GM21360 (cell line): ENCODE measurements at regions not wholly inside any gene's neighbourhood (a gene's known extent, or its start where the extent isn't known, plus 50 kb on each side); places are given as distances from the start of the nearest gene placed in this dataset.

Source experiments
- ATAC-seq: cut with Tn5 transposase; IDR thresholded peaks from one replicate; pipeline ENCODE4 v1.9.1; 2021; ENCODE audit warnings: mild to moderate bottlenecking, moderate library complexity; ENCODE audit not compliant: unreplicated experiment

DNA sequence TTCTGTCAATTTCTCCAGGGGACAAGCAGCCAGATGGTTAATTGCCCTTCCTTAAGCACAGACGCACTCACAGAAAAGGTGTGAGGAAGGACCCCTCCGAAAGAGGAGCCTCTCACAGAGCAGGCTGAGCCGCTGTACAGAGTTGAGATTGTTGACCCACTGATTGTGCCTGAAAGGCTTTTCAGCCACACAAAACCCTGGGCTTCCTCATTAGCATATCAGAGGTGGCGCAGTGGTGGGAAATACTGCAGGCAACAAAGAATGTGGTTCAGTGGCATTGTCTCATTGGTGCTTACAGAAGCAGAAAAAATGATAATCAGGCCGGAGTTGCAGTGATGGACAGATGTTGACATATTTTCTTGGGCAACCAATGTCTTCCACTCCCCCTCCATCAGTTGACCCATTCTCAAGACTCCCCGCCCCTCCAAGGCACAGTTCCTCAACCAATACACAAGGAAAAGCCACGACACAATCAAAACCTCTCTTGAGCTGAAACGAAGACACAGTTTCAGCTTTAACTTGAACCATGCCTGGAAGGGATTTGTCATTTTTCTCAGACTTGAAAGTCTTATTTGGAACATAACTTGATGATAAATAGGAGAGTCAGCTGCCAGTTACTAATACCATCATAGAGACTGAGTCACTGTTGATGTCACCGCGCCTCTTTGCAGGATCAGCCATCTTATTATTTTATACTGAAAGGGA lies 53.1 kb downstream of the ATXN3L start:
- no peak for ATAC-seq

DNA sequence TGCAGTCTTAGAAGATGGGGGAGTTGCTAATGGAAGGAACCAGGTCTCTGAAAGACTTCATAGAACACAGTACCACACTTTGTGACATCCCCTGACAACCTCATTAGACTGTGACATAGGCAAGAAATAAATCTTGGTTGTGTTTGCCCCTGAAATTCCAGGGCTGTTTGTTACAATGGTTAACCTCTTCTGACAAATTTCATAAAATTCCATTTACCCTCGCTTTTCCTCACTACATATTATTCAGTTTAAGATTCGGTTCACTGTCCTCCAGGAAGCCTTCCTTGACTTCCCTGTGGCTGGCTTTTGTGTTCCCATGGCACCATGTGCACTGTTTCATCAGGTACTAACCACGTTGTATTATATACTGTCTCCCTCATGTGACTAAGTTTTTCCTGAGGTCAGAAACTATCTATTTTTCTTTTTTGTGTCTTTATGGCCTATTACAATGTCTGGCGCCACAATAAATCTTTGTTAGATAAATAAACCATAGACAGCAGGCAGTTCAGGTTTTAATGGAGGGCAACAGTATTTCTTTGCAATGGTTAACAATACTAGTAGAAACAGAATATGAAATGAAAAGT lies 54.2 kb downstream of the ATXN3L start:
- no peak for ATAC-seq

DNA sequence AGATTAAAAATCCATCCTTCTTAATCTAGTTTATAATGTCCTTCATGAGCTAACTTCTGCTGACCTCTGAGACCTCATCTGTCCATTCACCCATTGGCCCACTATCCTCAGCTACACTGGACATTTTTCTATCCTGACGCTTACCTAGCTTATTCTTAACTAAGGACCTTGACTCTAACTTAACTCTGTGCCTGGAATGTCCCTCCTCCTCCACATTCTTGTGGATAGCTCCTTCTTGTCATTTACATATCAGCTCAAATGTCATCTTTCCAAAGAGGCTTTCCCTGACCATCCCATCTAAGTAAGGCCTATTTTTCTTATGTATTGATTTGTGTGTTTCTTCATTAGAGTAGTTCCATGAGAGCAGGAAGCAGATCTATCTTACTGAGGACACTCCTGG lies 54.7 kb downstream of the ATXN3L start:
- no peak for ATAC-seq

DNA sequence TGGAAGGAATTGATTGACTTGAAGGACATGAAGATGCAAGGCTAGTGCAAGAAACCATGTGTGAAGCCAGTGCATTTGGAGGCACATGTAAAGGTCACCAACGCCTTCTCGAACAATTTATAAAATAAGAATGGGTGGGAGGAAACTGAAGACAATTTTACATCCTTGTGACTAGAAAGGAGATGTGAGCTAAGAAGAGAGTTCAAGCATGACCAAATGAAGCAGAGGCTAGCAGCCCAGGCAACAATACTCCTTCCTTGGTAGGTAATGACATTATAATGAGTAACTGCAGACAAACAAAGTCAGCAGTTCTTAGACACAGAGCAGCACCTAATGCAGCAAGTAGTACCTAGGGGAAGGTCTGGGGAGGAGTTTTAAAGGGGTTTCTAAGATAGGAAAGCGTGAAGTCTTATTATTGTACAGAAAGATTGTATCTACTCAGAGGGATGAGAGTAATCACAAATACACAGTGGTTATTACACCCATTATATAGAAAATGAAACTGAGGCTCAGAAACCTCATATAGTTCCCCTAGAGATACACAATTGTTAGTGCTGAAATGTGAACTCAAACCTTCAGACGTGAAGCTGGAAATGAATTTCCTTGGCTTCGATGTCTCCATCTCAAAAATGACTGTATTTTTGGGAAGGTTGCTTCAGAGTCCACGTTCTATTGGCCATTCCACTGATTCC lies 56.1 kb downstream of the ATXN3L start:
- peak; percentile 73 for ATAC-seq

DNA sequence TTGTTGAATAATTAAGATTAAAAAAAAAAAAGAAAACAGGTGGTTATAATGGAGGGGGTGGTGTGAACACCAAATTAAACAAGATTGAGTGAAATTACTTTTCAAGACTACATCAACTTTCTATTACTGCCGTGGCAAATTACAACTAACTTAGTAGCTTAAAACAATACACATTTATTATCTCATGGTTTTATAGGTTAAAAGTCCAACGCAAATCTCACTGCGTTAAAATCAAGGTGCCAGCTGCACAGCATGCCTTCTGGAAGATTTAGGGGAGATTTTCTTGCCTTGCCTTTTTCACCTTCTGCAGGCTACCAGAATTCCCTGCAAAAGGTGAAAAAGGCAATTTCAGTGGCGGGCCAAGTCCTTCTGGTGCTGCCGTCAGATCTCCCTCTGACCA lies 58.5 kb downstream of the ATXN3L start:
- ATAC-seq, result no peak

DNA sequence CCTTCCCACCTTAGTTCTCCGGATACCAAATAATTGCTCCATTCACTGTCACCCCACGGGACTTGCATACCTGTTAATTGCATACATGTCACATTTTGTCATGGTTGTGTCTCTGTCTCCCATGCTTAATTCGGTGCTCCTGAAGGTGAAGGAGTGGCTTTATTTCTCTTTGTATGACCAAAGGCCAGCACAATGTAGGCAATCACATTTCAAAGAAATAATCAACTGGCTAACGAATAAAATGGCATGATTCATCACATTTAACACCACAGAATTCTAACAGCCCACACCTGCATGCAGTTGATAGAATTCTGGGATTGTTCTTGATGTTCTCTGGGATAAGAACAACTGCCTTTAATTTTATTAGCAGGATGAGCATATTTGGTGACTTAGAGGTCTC lies 59.3 kb downstream of the ATXN3L start:
- ATAC-seq, result no peak

DNA sequence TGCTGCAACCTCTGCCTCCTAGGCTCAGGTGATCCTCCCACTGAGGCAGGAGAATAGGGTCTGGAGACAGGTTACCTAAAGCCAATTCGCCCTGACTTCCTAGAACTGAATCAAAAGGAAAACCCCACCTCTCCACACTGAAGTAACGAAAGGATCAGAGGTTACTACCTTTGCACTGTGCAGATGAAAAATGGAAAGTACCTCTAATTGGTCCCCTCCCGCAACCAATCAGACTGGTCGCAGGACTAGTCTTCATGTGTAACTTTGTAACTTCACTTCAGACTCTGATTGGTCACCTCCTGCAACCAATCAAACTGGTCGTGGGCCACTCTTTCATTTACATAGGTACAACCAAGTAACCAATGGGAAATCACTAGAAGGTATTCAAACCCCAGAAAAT lies 61.1 kb downstream of the ATXN3L start:
- ATAC-seq, result no peak

DNA sequence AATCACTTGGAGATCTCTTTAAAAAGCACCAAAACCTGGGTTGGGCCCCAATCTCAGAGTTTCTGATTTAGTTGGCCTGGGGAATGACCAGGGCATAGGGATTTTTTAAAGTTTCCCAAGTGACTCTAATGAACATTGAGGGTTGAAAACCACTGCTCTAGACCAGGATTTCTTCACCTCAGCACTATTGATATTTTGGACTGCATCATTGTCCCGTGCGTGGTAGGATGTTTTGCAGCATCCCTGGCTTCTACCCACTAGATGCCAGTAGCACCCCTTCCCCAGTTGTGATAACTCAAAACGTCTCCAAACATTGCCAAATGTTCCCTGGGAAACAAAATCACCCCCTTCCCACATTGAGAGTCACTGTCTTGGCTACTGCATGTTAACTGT lies 61.8 kb downstream of the ATXN3L start:
- ATAC-seq, result no peak

DNA sequence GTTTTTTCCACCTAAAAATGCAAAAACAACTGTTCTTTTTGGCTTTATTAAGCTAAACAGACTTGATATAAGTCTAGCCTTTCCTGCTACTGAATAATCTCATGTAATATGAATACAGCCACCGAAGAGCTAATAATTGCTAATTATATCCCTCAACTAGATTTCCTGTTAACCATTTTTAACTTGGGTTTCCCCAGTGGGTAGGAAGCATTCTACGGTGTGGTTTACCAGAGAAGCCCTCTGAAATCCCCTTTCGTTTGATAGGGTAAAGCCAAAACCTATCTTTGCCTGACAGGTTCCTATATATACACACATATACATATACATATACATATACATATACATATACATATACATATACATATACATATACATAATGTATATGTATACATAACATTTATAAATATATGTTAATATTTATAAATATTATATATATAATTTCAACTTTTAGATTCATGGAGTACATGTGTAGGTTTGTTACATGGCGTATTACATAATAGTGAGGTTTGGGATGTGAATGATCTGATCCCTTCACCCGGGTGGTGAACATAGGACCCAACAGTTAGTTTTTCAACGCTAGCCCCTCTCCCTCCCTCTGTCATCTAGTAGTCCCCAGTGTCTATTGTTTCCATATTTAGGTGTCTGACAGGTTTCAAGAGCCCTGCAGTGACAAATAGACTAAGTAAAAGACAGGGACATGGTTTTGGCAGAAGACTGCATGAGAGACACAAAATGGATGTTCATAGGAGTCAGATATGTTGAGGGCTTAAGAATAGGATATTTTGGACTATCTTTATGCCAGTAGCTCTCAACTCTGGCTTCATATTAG lies 62.4 kb downstream of the ATXN3L start:
- peak; percentile 45 for ATAC-seq

DNA sequence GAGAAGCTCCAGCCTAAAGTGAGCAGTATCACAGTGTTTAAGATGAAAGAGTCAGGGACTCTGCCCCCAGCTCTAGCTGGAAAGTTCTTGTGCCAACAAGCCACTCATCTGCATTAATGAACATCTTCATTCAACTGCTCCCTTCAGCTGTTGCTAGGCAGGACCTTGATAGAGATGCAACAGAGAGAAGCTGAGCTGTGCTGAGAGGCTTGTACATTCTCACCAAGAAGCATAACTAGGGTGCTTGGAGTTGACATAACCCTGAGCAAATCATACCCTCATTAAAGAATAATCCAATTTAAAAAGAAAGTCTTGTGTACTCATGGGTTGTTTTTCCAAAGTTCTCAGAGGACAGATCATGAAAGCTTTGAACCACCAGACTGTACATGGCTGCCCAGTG lies 63.2 kb downstream of the ATXN3L start:
- ATAC-seq, result no peak

DNA sequence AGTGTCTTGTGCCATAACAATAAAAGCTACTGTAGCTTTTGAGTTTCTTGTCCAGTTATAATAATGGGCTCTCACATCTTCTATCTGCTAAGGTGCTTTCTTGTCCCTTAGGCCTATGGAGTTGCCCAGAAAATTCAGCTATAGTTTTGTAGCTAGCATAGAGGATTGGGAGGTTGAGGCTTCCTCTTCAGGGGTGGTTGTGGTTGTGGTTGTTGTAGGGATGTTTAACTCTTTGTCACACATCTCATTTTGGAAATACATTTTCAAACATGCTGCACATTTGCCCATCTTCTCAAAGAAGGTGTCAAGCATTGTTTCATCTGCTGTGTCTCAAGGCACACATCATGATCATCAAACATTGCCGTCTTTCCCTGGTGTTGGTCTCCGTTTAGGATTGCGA lies 65.0 kb downstream of the ATXN3L start:
- ATAC-seq, result no peak

DNA sequence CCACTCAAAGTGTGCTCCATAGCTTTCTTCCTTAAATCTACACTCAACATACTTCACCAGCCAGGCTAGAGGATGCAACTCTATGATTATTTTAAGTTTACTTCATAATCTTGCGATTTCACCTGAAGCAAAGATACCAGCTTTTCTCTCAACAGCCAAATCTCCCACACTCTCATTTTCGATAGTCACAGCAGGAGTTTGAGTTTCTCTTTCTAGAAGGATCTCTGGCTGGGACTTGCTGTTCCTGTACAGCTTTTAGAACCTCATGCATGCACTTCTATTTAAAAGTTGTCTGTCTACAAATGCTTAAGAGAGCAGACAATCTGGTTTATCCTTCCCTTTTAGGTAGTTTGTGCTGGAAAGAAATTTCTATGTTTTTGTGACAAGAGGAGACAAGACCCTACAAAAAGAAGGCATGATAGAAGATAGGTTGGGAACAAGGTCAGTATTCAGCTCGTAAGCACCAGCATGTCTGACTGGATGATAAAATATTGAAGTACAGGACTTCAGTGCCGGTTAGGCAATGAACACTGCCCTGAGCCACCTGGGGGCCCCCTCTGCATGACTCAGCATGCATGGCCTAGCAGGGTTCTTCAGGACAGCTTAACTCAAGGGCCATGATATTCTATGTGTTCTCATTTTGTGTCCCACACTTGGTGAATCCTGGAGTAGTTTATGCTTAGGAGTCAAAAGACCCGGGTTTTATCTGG lies 65.6 kb downstream of the ATXN3L start:
- ATAC-seq, result peak; percentile 39

DNA sequence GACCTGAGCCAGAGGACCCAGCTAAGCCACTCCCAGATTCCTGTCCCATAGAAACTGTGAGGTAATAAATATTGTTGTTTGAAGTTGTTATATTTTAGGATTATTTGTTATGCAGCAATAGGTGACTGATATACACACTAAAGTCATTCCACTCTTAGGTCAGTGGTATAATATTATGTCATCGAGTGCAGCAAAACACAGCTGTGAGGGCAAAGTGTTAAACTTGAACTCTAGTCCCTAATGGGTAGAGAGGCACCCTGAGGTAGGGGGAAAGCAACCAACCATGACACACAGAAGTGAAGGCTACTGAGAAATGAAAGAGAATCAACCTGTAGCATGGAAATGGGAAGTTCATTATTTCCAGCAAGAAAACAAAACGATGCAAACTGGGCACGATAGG lies 66.6 kb downstream of the ATXN3L start:
- ATAC-seq, result no peak

DNA sequence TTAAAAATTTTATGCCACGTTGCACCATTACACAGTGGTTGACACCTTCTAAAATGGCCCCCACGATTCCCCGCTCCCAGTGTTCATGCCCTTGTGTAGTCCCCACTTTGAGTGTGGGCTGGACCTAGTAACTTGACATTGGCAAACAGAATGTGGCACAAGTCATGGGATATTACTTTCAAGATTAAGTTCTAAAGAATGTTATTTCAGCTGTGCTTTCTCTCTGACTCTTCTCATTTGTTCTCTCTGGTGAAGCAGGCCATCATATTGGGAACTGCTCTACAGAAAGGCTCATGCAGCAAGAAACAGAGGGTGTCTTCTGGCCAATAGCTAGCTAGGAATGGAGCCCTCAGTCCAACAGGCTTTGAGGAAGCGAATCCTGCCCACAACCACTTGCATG lies 67.1 kb downstream of the ATXN3L start:
- no peak for ATAC-seq

DNA sequence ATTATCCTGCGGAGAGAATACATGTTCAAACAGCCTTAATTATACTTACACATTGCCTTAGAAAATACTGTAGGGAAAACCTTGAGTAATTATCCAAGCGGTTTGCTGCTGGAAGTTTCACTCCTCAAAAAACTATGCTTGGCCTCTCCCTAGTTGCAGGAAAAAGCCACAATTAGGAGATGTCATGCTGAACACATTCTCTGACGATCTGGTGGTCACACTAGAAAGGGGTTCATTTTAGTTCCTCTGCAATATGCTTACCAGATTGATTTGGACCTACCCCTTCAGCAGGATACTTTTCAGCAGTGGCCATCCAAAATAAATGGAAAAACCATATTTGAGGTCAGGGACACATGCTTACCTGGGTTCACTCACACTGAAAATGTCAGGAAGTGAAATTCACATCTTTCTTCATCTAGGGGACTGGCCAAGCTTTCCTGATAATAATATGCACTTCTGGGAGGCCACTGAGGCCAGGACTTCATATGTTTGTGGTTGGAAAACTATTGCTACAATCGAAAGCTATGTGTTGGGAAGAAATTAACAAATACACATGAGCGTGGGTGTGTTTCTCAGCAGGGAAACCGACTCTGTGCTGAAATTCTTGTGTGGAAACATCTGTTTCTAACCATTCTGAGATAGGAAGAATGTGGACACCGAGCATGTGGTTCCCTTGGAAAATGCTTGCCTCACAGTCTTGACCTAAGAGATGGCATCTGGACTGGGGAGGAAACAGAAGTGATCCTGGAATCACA lies 68.8 kb downstream of the ATXN3L start:
- ATAC-seq, result no peak

DNA sequence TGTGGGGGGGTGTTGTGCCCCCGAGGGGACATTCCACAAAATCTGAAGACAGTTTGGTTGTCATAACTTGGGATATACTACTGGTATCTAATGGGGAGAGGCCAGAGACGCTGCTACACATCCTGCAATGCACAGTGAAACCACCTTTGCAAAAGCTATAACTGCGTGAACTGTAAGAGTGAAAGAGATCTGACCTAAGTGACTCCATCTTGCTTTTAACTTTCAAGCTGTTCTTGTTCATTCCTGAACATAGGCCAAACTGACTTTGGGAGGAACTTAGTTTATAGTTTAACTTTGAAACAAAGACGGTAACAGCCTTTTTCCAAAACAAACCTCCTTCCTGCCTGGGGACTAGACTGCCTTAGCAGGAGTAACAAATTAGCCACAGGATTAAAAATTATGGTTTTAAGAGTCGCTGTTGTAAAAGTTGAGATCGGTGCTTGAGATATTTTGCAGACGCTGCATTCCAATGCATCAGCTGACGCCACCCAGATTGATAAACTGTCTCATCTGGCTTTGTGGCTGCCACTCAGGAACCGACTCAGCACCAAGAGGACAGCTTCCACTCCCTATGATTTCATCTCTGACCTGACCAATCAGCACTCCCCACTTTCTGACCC lies 70.9 kb downstream of the ATXN3L start:
- no peak for ATAC-seq

DNA sequence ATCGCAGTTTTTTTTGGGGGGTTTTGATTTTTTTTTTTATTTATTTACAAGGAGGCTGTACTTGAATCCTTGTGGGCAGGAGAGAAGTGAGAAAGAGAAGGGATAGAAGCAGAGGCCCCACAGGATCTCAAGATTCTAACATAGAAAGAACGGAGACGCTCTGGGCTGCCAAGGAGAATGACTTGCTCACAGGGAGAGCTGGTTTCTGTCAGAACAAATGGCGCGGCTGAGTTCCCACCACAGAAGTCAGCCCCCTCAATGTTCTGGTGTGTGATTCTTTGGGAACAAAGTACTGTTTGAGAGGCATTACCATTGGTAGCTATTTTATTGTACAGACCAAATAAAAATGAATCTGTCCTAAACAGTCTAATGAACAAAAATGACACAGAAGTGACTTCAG lies 80.6 kb downstream of the ATXN3L start:
- no peak for ATAC-seq

DNA sequence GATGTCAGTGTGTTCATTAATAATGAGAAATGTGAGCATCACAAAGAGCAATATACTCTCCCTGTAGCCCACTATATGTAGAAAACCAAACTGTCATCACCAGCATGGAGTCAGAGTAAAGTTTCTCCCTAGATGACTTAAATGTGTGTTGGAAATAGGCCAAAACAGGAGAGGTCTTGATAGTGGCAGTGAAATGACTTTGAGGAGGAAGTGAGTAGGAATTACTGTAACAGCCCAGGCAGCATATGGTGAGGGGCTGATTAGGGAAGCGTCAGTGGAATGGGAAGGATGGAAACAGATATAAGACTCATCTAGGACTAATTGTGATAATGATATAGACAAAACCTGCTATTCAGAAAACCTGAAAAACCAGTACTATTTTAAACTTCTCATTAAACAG lies 83.9 kb downstream of the ATXN3L start:
- no peak for ATAC-seq

DNA sequence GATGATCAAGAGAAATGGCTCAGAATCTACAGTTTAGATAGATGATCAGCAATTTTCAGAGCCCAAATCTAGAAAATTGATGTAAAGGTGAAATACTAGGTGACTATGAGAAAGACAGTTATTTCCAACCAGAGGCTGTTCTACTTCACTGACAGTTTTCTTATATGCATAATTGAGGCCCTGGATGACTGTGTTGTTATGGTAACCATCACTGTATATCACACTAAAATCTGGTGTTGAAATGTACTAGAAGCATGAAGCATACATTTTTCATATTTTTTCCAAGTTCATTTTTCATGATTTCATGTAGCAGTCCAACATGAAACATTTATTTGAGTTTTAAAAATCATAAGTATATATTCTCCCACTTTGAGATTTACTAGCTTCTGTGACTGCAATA lies 87.4 kb downstream of the ATXN3L start:
- ATAC-seq, result no peak

DNA sequence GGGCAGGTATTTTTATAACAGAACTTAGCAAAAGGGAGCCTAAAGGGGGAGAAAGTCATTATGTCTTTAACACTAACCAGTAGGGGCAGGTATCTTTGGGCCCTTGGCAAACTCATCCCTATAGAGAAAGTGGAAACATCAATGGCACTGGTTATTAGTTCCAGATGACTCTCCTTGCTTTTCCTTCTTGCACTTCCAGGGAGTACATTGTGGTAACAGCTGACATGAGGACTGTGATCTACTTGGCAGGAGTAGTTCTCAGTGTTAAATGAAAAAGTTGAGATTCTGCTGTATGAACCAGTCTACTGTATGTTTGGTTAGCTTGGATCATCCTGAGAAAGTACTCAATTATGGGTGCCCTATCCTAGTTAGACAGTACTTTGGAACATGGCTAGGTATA lies 93.6 kb downstream of the ATXN3L start:
- no peak for ATAC-seq
